Neural cell (in vitro differentiated cells): ENCODE measurements at regions not wholly inside any gene's neighbourhood (a gene's known extent, or its start where the extent isn't known, plus 50 kb on each side); places are given as distances from the start of the nearest gene placed in this dataset.

Experiments used
- H2AFZ ChIP-seq: fragments of 200-600, 300-800 bp; sonication (generic), shearing (Covaris generic); 2 replicates; pipeline ENCODE4 v1.6.0; 2014; ENCODE audit warnings: low read depth, mild to moderate bottlenecking, antibody characterized with exemption, low read length, moderate library complexity
- H3F3A ChIP-seq: fragments of 200-600 bp; shearing (Covaris generic); 2 replicates; pipeline ENCODE4 v1.6.1; 2016; ENCODE audit warnings: mild to moderate bottlenecking, moderate library complexity, mixed read lengths, antibody characterized with exemption, low read length; ENCODE audit not compliant: insufficient read depth, poor library complexity, severe bottlenecking
- H3K27ac ChIP-seq: fragments of 200-600, 300-800 bp; sonication (generic), shearing (Covaris generic); 2 replicates; pipeline ENCODE4 v1.5.1; 2014; ENCODE audit warnings: mild to moderate bottlenecking, low read length, moderate library complexity
- H3K27me3 ChIP-seq: fragments of 300-800, 200-600 bp; sonication (generic), shearing (Covaris generic); 2 replicates; pipeline ENCODE4 v1.6.0; 2014; ENCODE audit warnings: mild to moderate bottlenecking, low read depth, low read length, moderate library complexity; ENCODE audit not compliant: insufficient read depth
- H3K36me3 ChIP-seq: fragments of 300-800, 200-600 bp; sonication (generic), shearing (Covaris generic); 2 replicates; pipeline ENCODE4 v1.5.1; 2014; ENCODE audit warnings: mild to moderate bottlenecking, antibody characterized with exemption, low read length, moderate library complexity; ENCODE audit not compliant: insufficient read depth
- H3K4me2 ChIP-seq: fragments of 300-800, 200-600 bp; sonication (generic), shearing (Covaris generic); 2 replicates; pipeline ENCODE4 v1.6.0; 2014; ENCODE audit warnings: mild to moderate bottlenecking, low read length
- H3K4me3 ChIP-seq: fragments of 300-800, 200-600 bp; sonication (generic), shearing (Covaris generic); 2 replicates; pipeline ENCODE4 v1.5.1; 2014; ENCODE audit warnings: mild to moderate bottlenecking, low read length, moderate library complexity
- H3K79me2 ChIP-seq: fragments of 200-600 bp; shearing (Covaris generic); replicated peaks from 2 replicates; pipeline ENCODE4 v1.6.0; 2014; ENCODE audit warnings: mild to moderate bottlenecking, low read length, moderate library complexity; ENCODE audit not compliant: insufficient read depth
- H3K9ac ChIP-seq: fragments of 300-800, 200-600 bp; sonication (generic), shearing (Covaris generic); 2 replicates; pipeline ENCODE4 v1.6.1; 2016; ENCODE audit warnings: mild to moderate bottlenecking, low read length, mixed read lengths
- H3K9me2 ChIP-seq: fragments of 200-600 bp; shearing (Covaris generic); 2 replicates; pipeline ENCODE4 v1.6.1; 2016; ENCODE audit warnings: mild to moderate bottlenecking, low read length, mixed read lengths; ENCODE audit not compliant: insufficient read depth
- H3K9me3 ChIP-seq: fragments of 200-600, 300-800 bp; sonication (generic), shearing (Covaris generic); 2 replicates; pipeline ENCODE4 v1.6.1; 2016; ENCODE audit warnings: mild to moderate bottlenecking, mixed run types, low read length, moderate library complexity, mixed read lengths
- H4K20me1 ChIP-seq: fragments of 200-600 bp; shearing (Covaris generic); 2 replicates; pipeline ENCODE4 v1.6.1; 2016; ENCODE audit warnings: mild to moderate bottlenecking, mixed run types; ENCODE audit not compliant: insufficient read depth
- CTCF ChIP-seq: fragments of 450-650 bp; IDR thresholded peaks from 2 replicates; pipeline ENCODE4 v1.5.1; 2014; ENCODE audit warnings: antibody characterized with exemption, mild to moderate bottlenecking, moderate library complexity; ENCODE audit not compliant: poor library complexity, severe bottlenecking
- EP300 ChIP-seq: fragments of 450-650 bp; conservative IDR thresholded peaks from 2 replicates; pipeline ENCODE4 v1.6.1; 2014; ENCODE audit warnings: antibody characterized with exemption, mild to moderate bottlenecking, moderate library complexity; ENCODE audit not compliant: poor library complexity, severe bottlenecking
- EZH2 ChIP-seq: fragments of 200-600, 300-800 bp; shearing (Covaris generic), sonication (generic); IDR thresholded peaks from 2 replicates; pipeline ENCODE4 v1.6.1; 2014; ENCODE audit warnings: antibody characterized with exemption, low read length, borderline replicate concordance, mild to moderate bottlenecking; ENCODE audit not compliant: insufficient read depth, poor library complexity, severe bottlenecking
- MXI1 ChIP-seq: fragments of 450-650 bp; conservative IDR thresholded peaks from 2 replicates; pipeline ENCODE4 v1.6.1; 2014; ENCODE audit warnings: antibody characterized with exemption, mild to moderate bottlenecking; ENCODE audit not compliant: poor library complexity, severe bottlenecking
- POLR2AphosphoS5 ChIP-seq: IDR thresholded peaks from 2 replicates; pipeline ENCODE4 v1.6.1; 2012
- RAD21 ChIP-seq: fragments of 450-650 bp; conservative IDR thresholded peaks from 2 replicates; pipeline ENCODE4 v1.6.1; 2014; ENCODE audit warnings: antibody characterized with exemption, mild to moderate bottlenecking, moderate library complexity
- REST ChIP-seq: IDR thresholded peaks from 2 replicates; pipeline ENCODE4 v1.6.1; 2012; ENCODE audit warnings: borderline replicate concordance
- SMC3 ChIP-seq: fragments of 450-650 bp; conservative IDR thresholded peaks from 2 replicates; pipeline ENCODE4 v1.6.1; 2014; ENCODE audit warnings: antibody characterized with exemption, mild to moderate bottlenecking, moderate library complexity; ENCODE audit not compliant: poor library complexity
- TAF1 ChIP-seq: IDR thresholded peaks from 2 replicates; pipeline ENCODE4 v1.6.1; 2012; ENCODE audit warnings: low read depth

- Histone ChIP-seq H3K36me3 (no peaks in the 10 kb centered on the region), H3K9ac (no peak overlapping the region), H3K4me3 (no peak overlapping the region), H3K79me2 (no peaks in the 10 kb centered on the region), H3F3A (no peaks in the 10 kb centered on the region), H3K9me3 (no peaks in the 10 kb centered on the region), H3K4me2 (no peak overlapping the region), H4K20me1 (no peaks in the 10 kb centered on the region), H3K9me2 (no peaks in the 10 kb centered on the region), H2AFZ (no peak overlapping the region), H3K27ac (no peak overlapping the region), H3K27me3 (no peaks in the 10 kb centered on the region)
- TF ChIP-seq EZH2, result no peak
- TF ChIP-seq REST, result no peak
- no peak for TF ChIP-seq MXI1
- no peak for TF ChIP-seq POLR2AphosphoS5
- TF ChIP-seq CTCF, result no peak
- no peak for TF ChIP-seq RAD21
- TF ChIP-seq EP300, result no peak
- TF ChIP-seq TAF1, result no peak
- no peak for TF ChIP-seq SMC3
These were observed 303.7 kb downstream of the LRIG3 start for GRCh38 chr12:58616618-58617017.

- Histone ChIP-seq H3K27ac (no peak overlapping the region), H3K27me3 (no peaks in the 10 kb centered on the region), H4K20me1 (no peaks in the 10 kb centered on the region), H2AFZ (no peak overlapping the region), H3K9me3 (no peaks in the 10 kb centered on the region), H3K9ac (no peak overlapping the region), H3K4me2 (no peak overlapping the region), H3K9me2 (no peaks in the 10 kb centered on the region), H3K79me2 (no peaks in the 10 kb centered on the region), H3K4me3 (no peak overlapping the region), H3F3A (no peaks in the 10 kb centered on the region), H3K36me3 (no peaks in the 10 kb centered on the region)
- no peak for TF ChIP-seq EZH2
- TF ChIP-seq REST, result no peak
- no peak for TF ChIP-seq CTCF
- no peak for TF ChIP-seq TAF1
- no peak for TF ChIP-seq RAD21
- TF ChIP-seq MXI1, result no peak
- no peak for TF ChIP-seq SMC3
- no peak for TF ChIP-seq POLR2AphosphoS5
- no peak for TF ChIP-seq EP300
These were observed 299.2 kb downstream of the LRIG3 start for GRCh38 chr12:58621126-58621525.
